ENCODE measurements at regions not wholly inside any gene's neighbourhood (a gene's known extent, or its start where the extent isn't known, plus 50 kb on each side); places are given as distances from the start of the nearest gene placed in this dataset.

DNA sequence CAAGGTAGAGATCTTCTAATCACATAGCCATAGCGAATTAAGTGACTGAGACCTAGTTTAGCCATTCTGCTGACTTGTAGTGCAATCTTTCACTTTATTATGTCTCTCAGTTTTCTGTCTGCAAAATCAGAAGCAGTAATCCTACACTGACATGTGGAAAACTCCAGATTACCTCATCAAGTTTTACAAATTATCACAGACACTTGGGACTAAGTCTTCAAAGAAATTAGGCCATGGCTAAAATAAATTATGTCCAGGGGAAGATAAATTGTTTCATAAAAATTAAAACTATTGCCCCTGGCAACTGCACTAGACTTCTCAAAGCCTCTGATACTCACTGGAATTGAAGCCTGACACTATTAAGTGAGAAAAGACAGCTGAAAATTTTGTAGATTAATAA lies 129.9 kb upstream of the RGMB start:
- no peak for DNase-seq (ENCODE audit: low read depth, low spot score)
- TF ChIP-seq POLR2AphosphoS5 (IDR thresholded peaks at IDR 0.05; ENCODE audit: borderline replicate concordance, low read depth, low read length): no peak
- no peak overlapping the region for H3K9ac ChIP-seq (ENCODE audit: insufficient read length)

DNA sequence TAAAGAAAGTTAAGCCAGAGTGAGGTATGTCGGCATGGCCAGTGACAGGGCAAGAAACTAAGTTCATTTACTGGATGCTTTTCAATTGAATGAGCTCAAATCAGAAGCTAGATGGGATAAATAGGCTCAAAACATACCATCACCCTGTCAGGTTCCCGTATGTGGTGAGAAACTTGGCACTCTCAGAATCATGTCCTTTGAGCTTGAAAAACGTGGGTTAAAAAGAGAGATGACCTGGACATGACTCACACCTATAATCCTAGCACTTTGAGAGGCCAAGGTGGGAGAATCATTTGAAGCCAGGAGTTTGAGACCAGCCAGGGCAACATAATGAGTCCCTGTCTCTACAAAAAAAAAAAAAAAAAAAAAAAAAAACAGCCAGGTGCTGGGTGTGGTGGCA lies 121.7 kb upstream of the RGMB start:
- H3K36me3 ChIP-seq (ENCODE audit: insufficient read depth, low read length): no peaks in the 10 kb centered on the region
- H3K9me3 ChIP-seq (ENCODE audit: low read depth, low read length): no peaks in the 10 kb centered on the region
- TF ChIP-seq EZH2 (IDR thresholded peaks at IDR 0.05): no peak
- no peak for TF ChIP-seq FOXP2 (optimal IDR thresholded peaks at IDR 0.05; ENCODE audit: control extremely low read depth, extremely low read length, insufficient read depth)
- TF ChIP-seq POLR2AphosphoS5 (IDR thresholded peaks at IDR 0.05; ENCODE audit: borderline replicate concordance, low read depth, low read length): no peak
- DNase-seq (ENCODE audit: low read depth, low spot score): no peak
- no peak overlapping the region for H3K4me3 ChIP-seq
- no peak overlapping the region for H3K27ac ChIP-seq
- H3K9ac ChIP-seq (ENCODE audit: insufficient read length): no peak overlapping the region

More for the DNA sequence above, 129.9 kb upstream of the RGMB start:
- no peaks in the 10 kb centered on the region for H3K36me3 ChIP-seq (ENCODE audit: insufficient read depth, low read length)
- H3K9me3 ChIP-seq (ENCODE audit: low read depth, low read length): no peaks in the 10 kb centered on the region
- no peak overlapping the region for H3K27ac ChIP-seq
- H3K4me3 ChIP-seq: no peak overlapping the region

DNA sequence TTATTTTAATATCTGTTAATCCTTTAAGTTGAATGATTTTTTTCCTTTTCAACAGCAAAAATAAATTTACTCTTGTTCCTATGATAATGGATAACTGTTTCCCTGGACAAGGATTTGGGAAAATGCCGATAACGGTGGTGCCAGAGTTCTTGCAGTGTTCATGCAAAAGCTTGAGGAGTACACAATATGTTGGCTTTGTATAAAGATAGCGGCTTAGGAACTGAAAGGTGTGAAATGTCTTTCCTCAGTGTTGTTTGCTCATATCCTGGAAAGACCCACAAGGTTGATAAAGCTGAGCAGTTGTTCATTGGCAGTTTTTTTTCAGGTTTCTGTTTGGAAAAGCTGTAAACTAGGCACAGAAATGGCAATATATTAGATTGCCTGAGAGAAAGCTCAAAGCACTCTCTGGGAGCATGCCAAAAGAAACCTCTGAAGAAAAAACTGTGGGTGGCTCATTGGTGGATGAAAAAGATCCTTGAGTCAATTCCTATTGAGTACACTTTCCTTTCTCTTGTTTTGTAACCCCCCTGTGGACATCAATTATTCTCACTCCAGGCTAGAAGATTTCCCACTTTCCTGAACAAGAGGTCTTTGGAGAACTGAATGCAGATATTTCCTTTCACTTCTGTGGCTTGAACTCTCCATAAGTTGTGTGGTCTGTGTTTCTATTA lies 117.2 kb upstream of the RGMB start:
- Histone ChIP-seq H3K4me3 (no peak overlapping the region), H3K9ac (ENCODE audit: insufficient read length) (no peak overlapping the region), H3K9me3 (ENCODE audit: low read depth, low read length) (no peaks in the 10 kb centered on the region), H3K27ac (no peak overlapping the region), H3K36me3 (ENCODE audit: insufficient read depth, low read length) (no peaks in the 10 kb centered on the region)
- DNase-seq (ENCODE audit: low read depth, low spot score): no peak
- TF ChIP-seq FOXP2 (optimal IDR thresholded peaks at IDR 0.05; ENCODE audit: control extremely low read depth, extremely low read length, insufficient read depth) (no peak), POLR2AphosphoS5 (IDR thresholded peaks at IDR 0.05; ENCODE audit: borderline replicate concordance, low read depth, low read length) (no peak), EZH2 (IDR thresholded peaks at IDR 0.05) (no peak)

DNA sequence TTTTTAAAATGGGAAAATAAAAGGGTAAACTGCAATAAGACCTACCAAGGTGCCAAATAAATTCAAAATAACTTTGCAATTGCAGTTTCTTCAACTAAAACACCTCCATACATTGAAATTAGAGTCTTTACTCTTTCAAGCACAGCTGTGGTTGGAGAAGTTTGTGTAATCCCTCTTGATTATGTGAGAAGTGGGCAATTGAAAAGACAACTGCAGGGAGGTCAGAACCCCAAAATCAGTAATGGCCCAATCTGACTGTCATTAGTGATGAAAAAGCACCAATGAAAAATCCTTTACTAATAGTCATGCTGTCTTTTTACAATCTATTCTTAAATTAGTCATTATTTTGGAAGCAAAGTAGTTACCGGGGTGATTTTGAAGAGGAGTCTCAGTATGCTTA lies 116.7 kb upstream of the RGMB start:
- Histone ChIP-seq H3K9ac (ENCODE audit: insufficient read length) (no peak overlapping the region), H3K36me3 (ENCODE audit: insufficient read depth, low read length) (no peaks in the 10 kb centered on the region), H3K27ac (no peak overlapping the region), H3K9me3 (ENCODE audit: low read depth, low read length) (no peaks in the 10 kb centered on the region), H3K4me3 (no peak overlapping the region)
- no peak for DNase-seq (ENCODE audit: low read depth, low spot score)
- TF ChIP-seq POLR2AphosphoS5 (IDR thresholded peaks at IDR 0.05; ENCODE audit: borderline replicate concordance, low read depth, low read length): no peak
- TF ChIP-seq FOXP2 (optimal IDR thresholded peaks at IDR 0.05; ENCODE audit: control extremely low read depth, extremely low read length, insufficient read depth): no peak
- TF ChIP-seq EZH2 (IDR thresholded peaks at IDR 0.05): no peak

DNA sequence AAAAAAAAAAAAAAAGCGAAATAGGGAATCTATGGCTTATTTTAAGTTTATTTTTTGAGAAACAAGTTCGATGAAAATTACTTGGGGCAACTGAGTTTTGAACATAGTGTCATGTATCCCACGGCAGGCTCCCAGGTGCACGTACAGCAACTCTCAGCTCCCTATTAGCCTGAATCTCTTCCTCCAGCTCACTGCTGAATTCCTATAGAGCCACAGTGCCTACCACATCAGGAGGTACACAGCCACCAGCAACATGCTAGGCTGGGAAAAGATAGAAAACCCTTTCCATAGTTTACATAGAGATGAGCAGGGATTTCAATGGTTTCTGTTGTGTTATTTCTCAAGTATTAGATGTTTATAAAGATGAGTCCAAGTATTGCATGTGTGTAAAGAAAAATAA lies 115.9 kb upstream of the RGMB start:
- H3K36me3 ChIP-seq (ENCODE audit: insufficient read depth, low read length): no peaks in the 10 kb centered on the region
- DNase-seq (ENCODE audit: low read depth, low spot score): no peak
- H3K9ac ChIP-seq (ENCODE audit: insufficient read length): no peak overlapping the region
- H3K27ac ChIP-seq: no peak overlapping the region
- no peak overlapping the region for H3K4me3 ChIP-seq
- TF ChIP-seq FOXP2 (optimal IDR thresholded peaks at IDR 0.05; ENCODE audit: control extremely low read depth, extremely low read length, insufficient read depth): no peak
- TF ChIP-seq EZH2 (IDR thresholded peaks at IDR 0.05): no peak
- TF ChIP-seq POLR2AphosphoS5 (IDR thresholded peaks at IDR 0.05; ENCODE audit: borderline replicate concordance, low read depth, low read length): no peak
- no peaks in the 10 kb centered on the region for H3K9me3 ChIP-seq (ENCODE audit: low read depth, low read length)

DNA sequence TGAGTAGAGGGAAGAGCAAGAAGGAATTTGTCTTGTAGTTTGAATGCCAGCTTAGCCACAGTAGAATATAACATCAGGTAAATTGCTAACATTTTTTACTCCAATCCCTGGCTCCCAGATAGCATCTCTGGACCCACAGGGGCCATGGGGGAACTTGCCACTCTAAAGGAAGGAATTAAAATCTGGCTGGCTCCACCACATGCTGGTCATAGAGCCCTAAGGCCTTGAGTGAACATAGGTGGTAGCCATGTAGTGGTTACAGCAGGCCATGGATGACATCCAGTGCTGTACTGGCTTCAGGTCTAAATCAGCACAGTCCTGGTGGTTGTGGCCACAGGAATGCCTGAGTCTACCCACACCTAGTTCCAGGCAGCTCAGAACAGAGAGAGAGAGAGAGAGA lies 109.9 kb upstream of the RGMB start:
- Histone ChIP-seq H3K9me3 (ENCODE audit: low read depth, low read length) (no peaks in the 10 kb centered on the region), H3K4me3 (no peak overlapping the region), H3K36me3 (ENCODE audit: insufficient read depth, low read length) (no peaks in the 10 kb centered on the region), H3K27ac (no peak overlapping the region), H3K9ac (ENCODE audit: insufficient read length) (no peak overlapping the region)
- no peak for DNase-seq (ENCODE audit: low read depth, low spot score)
- no peak for TF ChIP-seq POLR2AphosphoS5 (IDR thresholded peaks at IDR 0.05; ENCODE audit: borderline replicate concordance, low read depth, low read length)
- no peak for TF ChIP-seq EZH2 (IDR thresholded peaks at IDR 0.05)
- no peak for TF ChIP-seq FOXP2 (optimal IDR thresholded peaks at IDR 0.05; ENCODE audit: control extremely low read depth, extremely low read length, insufficient read depth)

DNA sequence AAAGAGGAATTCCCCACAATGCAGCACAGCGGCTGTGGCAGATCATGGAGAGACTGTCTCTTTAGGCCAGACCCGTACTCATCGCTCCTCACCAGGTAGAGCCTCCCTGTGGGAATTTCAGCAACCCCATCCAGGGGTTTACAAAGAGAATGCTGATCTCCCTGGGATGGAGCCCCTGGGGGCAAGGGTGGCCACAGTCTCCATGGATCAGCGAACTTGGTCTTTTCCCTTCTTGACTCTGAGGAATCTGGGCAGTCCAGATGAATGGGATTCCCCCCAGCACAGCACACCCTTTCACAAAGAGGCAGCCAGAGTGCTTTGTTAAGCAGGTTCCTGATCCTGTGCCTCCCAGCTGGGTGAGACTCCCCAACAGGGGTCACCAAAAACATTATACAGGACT lies 108.7 kb upstream of the RGMB start:
- no peak for TF ChIP-seq EZH2 (IDR thresholded peaks at IDR 0.05)
- no peak for TF ChIP-seq FOXP2 (optimal IDR thresholded peaks at IDR 0.05; ENCODE audit: control extremely low read depth, extremely low read length, insufficient read depth)
- TF ChIP-seq POLR2AphosphoS5 (IDR thresholded peaks at IDR 0.05; ENCODE audit: borderline replicate concordance, low read depth, low read length): no peak
- no peaks in the 10 kb centered on the region for H3K36me3 ChIP-seq (ENCODE audit: insufficient read depth, low read length)
- H3K27ac ChIP-seq: no peak overlapping the region
- no peak overlapping the region for H3K9ac ChIP-seq (ENCODE audit: insufficient read length)
- no peak for DNase-seq (ENCODE audit: low read depth, low spot score)
- H3K4me3 ChIP-seq: no peak overlapping the region
- H3K9me3 ChIP-seq (ENCODE audit: low read depth, low read length): no peaks in the 10 kb centered on the region

DNA sequence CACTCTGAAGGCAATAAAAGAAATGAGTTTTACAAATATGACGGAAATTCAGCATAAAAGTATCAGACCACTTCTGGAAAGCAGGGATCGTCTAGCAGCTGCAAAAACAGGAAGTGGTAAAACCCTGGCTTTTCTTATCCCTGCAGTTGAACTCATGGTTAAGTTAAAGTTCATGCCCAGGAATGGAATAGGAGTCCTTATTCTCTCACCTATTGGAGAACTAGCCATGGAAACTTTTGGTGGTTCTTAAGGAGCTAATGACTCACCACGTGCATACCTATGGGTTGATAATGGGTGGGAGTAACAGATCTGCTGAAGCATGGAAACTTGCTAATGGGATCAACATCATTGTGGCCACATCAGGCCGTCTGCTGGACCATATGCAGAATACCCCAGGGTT lies 93.5 kb upstream of the RGMB start:
- no peak overlapping the region for H3K27ac ChIP-seq
- DNase-seq (ENCODE audit: low read depth, low spot score): no peak
- no peaks in the 10 kb centered on the region for H3K9me3 ChIP-seq (ENCODE audit: low read depth, low read length)
- no peak overlapping the region for H3K9ac ChIP-seq (ENCODE audit: insufficient read length)
- no peaks in the 10 kb centered on the region for H3K36me3 ChIP-seq (ENCODE audit: insufficient read depth, low read length)
- TF ChIP-seq FOXP2 (optimal IDR thresholded peaks at IDR 0.05; ENCODE audit: control extremely low read depth, extremely low read length, insufficient read depth): no peak
- no peak overlapping the region for H3K4me3 ChIP-seq

DNA sequence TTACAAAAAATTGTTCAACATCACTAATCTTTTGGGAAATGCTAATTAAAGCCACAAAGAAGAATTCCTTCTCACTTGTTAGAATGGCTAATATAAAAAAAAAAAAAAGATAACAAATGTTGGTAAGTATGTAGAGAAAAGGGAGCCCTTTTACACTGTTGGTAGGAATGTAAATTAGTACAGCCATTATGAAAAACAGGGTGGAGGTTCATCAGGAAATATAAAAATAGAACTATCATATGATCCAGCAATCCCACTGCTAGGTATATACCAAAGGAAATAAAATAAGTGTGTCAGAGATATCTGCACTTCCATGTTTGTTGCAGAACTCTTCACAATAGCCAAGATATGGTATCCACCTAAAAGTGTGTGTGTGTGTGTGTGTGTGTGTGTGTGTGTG lies 83.5 kb upstream of the RGMB start:
- DNase-seq (ENCODE audit: low read depth, low spot score): no peak
- Histone ChIP-seq H3K36me3 (ENCODE audit: insufficient read depth, low read length) (no peaks in the 10 kb centered on the region), H3K9ac (ENCODE audit: insufficient read length) (no peak overlapping the region), H3K27ac (no peak overlapping the region), H3K4me3 (no peak overlapping the region), H3K9me3 (ENCODE audit: low read depth, low read length) (0 out of 2 replicates have a peak, but pooled peaks cover 2% of the 10 kb centered on the region)
- no peak for TF ChIP-seq FOXP2 (optimal IDR thresholded peaks at IDR 0.05; ENCODE audit: control extremely low read depth, extremely low read length, insufficient read depth)
- TF ChIP-seq EZH2 (IDR thresholded peaks at IDR 0.05): no peak
- TF ChIP-seq POLR2AphosphoS5 (IDR thresholded peaks at IDR 0.05; ENCODE audit: borderline replicate concordance, low read depth, low read length): no peak

Measured in SK-N-MC (cell line).